Left cardiac atrium (tissue), 4 donors: ENCODE measurements at regions not wholly inside any gene's neighbourhood (a gene's known extent, or its start where the extent isn't known, plus 50 kb on each side); places are given as distances from the start of the nearest gene placed in this dataset.

Experiments used
- ATAC-seq, 2 donors: fragments of 200-7000 bp; cut with Tn5 transposase; one replicate each; pipeline ENCODE4 v1.9.1; 2020; ENCODE audit warnings: mild to moderate bottlenecking in 2 of 2, moderate library complexity in 2 of 2
- DNase-seq: peaks from one replicate; pipeline ENCODE4 v3.0.0-alpha.2; 2020
- intact Hi-C, 2 donors: fragments of 100-400 bp; cut with DNase I; formaldehyde crosslinking; loops; one replicate each; pipeline versions ENCODE4 v1.14.1 to v1.15.1; 2022 to 2023
- donor health status: DM: no; HTN: yes; CAD: no.
- donor health status: DM: no; HTN: yes; CAD: no; lungs with severe emphysema.
- donor health status: DM: yes; HTN: yes; CAD: no.
- donor health status: Dilated cardiomyopathy.

GRCh38 chr7:41135511-41135910, 567.4 kb downstream of the INHBA start:
- DNase-seq, result no peak
- intact Hi-C loops, result no loop called here
- no peak for ATAC-seq

GRCh38 chr7:41134300-41135255, 568.3 kb downstream of the INHBA start:
- intact Hi-C loops, result no loop called here
- DNase-seq (no peak), ATAC-seq (no peak)

DNA sequence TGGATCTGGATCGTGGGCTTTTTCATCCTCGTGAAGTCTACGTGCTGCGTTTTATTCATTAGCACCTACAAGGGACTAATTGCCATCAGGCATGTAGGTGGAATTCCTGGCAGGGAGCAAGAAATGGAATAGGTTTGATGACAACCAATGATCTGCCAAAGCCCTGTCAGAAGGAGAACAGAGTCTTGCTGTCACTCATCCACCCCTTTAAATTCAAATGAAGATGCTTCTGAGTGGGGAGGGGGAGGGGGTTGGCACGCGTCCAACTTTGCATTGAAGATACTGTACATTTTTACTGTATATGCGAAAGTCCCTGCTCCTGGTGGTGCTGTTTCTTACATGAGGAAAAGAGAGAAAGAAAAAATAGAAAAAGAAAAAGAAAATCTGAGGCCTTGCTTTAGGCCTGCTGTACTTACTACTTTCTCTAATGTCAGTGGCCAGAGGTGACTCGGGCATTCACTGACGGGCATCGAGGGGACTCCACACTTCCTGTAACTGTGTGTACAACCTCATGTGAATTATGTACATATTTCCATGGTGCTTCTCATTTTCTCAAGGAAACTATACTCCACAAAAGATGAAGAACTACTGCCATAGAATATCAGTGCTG, 569.1 kb downstream of the INHBA start:
- intact Hi-C loops, result no loop called here
- no peak for ATAC-seq
- DNase-seq, result no peak

- intact Hi-C loops, result no loop called here
These were observed 570.9 kb downstream of the INHBA start for GRCh38 chr7:41131956-41132355.

DNA sequence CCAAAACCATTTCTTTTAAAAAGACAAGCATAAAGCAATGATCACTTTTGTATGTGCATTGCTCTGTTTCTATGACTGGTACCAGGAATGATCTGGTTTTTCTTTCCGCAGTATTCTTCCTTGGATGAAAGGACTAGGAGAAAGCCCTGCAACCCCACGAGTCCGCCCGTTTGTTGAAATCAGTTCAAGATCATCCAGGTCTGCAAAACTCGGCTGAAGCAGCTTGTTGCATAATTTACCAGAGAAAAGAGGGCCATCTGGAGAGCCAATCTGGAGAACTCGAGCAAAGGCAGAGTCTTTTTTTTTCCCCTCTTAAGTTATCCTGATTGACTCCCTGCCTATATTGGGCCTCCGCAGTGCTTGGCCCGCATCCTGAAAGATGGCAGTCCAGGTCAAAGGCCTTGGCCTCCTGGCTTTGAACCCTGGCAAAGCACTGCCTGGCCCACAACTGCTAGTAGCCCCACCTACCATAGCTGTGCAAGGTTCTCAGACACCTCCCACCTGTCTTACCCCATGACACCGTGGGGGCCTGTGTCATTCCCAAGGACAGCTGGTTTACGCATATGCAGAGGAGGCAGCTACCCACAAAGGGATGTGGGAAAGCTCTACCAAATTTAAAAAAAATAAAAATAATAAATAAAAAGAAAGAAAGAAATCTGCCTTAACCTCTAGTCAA, 572.2 kb downstream of the INHBA start:
- intact Hi-C loops, result no loop called here
- DNase-seq, result no peak
- ATAC-seq, result no peak

More at GRCh38 chr7:41131956-41132355, 570.9 kb downstream of the INHBA start:
- ATAC-seq, result no peak
- no peak for DNase-seq

DNA sequence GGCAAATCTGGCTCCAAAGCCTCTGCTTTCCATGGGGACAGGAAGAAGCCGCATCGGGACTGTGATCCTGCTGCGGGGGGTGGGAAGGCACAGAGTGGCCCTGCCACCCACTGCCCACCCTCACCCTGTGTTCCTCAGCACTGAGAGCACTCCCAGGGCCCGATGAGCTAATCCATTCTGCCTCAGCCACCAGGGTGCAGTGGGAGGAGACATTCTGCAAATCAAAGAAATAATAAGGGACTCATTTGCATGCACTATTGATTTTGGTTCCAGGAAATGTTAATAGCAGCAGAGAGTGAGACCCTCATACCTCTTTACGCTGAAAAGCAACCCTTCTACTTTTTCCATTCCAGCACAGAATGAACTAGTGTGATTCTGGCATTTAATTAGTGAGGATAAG, 572.8 kb downstream of the INHBA start:
- DNase-seq (no peak), ATAC-seq (no peak)
- intact Hi-C loops, result no loop called here

DNA sequence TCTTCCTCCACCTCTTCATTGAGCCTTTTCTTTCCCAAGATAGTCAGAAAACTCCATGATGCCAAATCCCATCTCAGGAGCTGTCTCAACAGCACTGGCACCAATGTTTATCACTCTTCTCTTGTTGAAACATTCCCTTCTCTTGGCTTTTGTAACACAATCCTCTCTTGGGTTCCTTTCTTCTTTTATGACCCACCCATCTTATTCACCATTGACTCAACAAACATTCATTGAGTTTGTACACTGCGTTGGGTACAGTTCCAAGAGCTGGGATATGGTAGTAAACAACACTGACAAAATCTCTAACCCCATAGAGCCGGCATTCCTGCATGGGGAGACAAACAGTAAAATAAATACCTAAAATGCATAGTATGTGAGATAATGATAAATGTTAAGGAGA, 577.5 kb downstream of the INHBA start:
- intact Hi-C loops, result no loop called here
- ATAC-seq, result no peak

DNA sequence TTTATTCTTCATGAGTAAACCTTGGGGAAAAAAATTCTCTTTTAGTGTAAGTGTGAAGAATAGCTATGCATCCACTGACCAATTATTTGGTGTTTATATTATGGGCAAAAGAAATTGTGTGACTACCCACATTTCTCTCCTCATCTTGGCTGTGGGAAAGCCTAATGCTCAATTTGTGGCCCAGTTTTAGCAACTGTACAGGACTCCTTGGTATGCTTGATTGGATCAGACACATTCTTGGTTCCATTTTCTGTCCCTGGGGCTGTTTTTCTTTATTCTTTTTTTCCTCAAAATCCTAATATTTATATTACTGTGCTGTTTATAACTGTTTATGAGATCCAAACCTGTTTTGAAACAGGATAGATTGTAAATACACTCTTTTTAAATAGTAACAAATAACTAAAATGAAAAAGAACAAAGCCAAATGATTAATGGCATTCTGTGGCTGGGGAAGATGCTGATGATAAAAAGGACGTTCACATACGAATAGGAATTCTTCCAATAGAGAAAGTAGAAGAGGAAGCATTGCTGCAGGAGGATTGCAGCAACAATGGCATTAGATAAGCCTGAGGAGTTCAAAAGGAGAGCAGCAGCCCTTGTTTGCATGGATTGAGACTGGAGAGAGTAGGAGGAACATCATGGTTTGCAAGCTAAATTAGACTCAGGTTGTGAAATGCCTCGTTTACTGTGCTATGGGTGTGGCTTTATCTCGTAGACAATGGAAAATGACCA, 580.5 kb downstream of the INHBA start:
- intact Hi-C loops, result no loop called here
- DNase-seq (no peak), ATAC-seq (no peak)

More for the DNA sequence above, 577.5 kb downstream of the INHBA start:
- DNase-seq, result no peak

- ATAC-seq (no peak), DNase-seq (no peak)
- intact Hi-C loops, result no loop called here
These were observed 581.7 kb downstream of the INHBA start for GRCh38 chr7:41121228-41121627.

DNA sequence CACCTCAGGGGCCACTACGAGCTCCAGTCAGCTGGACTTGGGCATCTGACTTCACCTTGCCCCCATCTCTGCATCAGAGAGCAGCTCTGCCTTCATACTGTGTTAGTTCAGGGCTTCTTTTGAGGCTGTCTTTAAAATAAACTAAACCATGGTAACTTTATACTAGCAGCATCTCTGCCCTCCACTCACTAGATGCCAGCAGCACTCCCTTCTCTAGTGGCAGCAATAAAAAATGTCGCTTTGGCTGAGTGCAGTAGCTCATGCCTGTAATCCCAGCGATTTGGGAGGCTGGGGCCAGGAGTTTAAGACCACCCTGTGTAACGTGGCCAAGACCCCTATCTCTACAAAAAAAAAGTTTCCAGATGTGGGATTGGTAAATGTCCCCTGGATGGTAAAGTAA, 584.4 kb downstream of the INHBA start:
- intact Hi-C loops, result no loop called here
- DNase-seq, result no peak
- ATAC-seq, result no peak

- intact Hi-C loops, result no loop called here
- DNase-seq (no peak), ATAC-seq (no peak)
These were observed 585.5 kb downstream of the INHBA start for GRCh38 chr7:41117431-41117830.

- ATAC-seq, result no peak
- intact Hi-C loops, result no loop called here
- no peak for DNase-seq
These were observed 586.1 kb downstream of the INHBA start for GRCh38 chr7:41116817-41117216.

GRCh38 chr7:41116337-41116736, 586.6 kb downstream of the INHBA start:
- intact Hi-C loops, result no loop called here
- ATAC-seq (no peak), DNase-seq (no peak)

DNA sequence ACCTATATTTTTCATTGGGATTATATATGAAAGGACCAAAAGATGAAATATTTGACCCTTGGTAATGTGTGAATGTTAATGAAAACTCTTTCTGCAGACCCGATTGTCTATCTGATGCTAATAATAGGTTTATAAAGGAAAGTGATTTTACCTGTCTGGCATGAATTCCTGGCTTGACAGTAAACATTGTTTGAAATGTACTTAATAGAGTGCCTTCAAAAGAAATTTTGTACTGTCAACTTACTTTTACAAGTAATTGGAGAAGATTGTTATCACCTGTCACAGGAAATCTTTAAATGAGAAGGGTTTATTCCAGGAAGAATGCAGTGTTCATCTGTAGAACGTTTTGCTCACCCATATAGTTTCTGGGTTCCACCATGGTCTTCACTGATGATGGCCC, 588.2 kb downstream of the INHBA start:
- DNase-seq (no peak), ATAC-seq (no peak)
- intact Hi-C loops, result no loop called here

GRCh38 chr7:41114131-41114530, 588.8 kb downstream of the INHBA start:
- ATAC-seq (no peak), DNase-seq (no peak)
- intact Hi-C loops, result no loop called here

DNA sequence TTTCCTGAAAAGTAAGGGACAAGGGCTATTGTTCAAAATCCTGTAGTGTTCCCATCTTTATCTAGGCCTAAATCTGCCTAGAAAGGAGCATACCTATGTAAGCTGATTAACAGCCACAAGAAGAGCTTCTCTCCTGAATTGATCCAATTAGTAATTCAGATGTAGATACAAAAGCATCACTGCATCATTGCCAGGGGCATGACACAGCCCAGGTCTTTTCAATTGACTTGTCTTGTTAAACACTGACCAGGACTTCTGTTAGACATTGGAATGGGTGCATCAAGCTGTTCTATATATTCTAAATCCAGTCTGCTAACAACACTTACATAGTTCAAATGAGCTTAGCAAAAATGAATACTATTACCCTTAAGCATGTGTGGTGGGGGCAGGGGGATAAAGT, 589.2 kb downstream of the INHBA start:
- intact Hi-C loops, result no loop called here
- no peak for DNase-seq
- no peak for ATAC-seq

DNA sequence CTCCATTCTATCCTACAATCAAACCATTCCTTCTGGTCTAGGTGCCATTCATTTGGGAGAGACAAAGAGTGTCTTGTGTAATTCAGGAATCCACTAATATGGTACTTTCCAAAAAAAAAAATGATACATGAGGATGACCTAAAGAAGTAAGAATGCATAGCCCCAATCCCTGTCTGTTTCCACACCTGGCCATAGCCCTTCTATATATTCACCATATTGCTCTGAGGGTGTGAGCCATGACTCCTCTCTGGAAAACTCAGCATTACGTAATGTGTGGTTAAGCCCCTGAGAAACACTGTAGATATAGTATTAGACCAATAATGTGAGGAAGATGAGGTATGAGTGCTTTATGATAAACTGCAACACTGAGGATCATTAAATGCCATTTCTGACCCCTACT, 592.7 kb downstream of the INHBA start:
- intact Hi-C loops, result no loop called here
- DNase-seq (no peak), ATAC-seq (no peak)

GRCh38 chr7:41108821-41109220, 594.1 kb downstream of the INHBA start:
- intact Hi-C loops, result no loop called here
- ATAC-seq (no peak), DNase-seq (no peak)

DNA sequence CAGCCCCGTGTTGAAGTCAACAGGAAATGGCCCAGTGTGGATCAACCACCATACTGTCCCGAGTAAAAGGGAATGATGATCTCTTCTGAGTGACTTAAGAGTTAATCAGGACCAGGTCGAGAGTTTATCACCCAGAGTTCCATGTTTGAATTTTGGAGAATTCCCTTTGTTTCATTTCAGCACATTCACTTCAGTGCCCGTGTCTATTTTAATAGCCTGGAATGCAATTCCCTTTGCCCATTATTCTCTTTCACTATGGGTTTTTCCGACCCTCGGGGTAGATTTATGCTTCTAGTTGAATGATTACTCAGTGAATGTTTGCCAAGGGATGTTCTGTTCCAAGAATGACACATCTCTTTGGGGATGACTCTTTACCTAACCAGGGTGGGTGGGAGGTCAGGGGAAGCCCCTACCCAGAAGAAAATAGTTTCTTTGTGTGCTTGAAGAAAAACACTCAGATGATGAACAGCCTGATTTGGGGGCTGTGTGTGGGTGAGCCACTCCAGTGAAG, 594.9 kb downstream of the INHBA start:
- intact Hi-C loops, result no loop called here
- DNase-seq (no peak), ATAC-seq (no peak)
